Hippocampal formation (tissue), 2 donors: ENCODE measurements at regions not wholly inside any gene's neighbourhood (a gene's known extent, or its start where the extent isn't known, plus 50 kb on each side); places are given as distances from the start of the nearest gene placed in this dataset.
"Not testable (repeated sequence)": the region's sequence is repeated elsewhere in the genome, so short reads cannot be mapped to it uniquely, and the experiment has no call there.

ENCODE experiments used
- DNase-seq, 2 donors: peaks; one replicate each; lab custom pipeline; 2025; lab: John Stamatoyannopoulos, UW

GRCh38 chr10:36051500-36051991 lies 409.4 kb upstream of the FZD8 start:
- DNase-seq, result no peak

- DNase-seq, result no peak
These were observed 408.8 kb upstream of the FZD8 start for GRCh38 chr10:36050763-36051499.

GRCh38 chr10:36048780-36049179 lies 406.7 kb upstream of the FZD8 start:
- no peak for DNase-seq

- DNase-seq, result no peak
These were observed 406.1 kb upstream of the FZD8 start for GRCh38 chr10:36048236-36048635.

GRCh38 chr10:36042135-36042534 lies 400.0 kb upstream of the FZD8 start:
- DNase-seq, result no peak

GRCh38 chr10:36038316-36038955 lies 396.3 kb upstream of the FZD8 start:
- no peak for DNase-seq

GRCh38 chr10:36036137-36036536 lies 394.0 kb upstream of the FZD8 start:
- DNase-seq, result no peak

- no peak for DNase-seq
These were observed 391.7 kb upstream of the FZD8 start for GRCh38 chr10:36033808-36034207.

GRCh38 chr10:36030516-36030915 lies 388.4 kb upstream of the FZD8 start:
- DNase-seq, result no peak

GRCh38 chr10:36026656-36027390 lies 384.7 kb upstream of the FZD8 start:
- DNase-seq, result no peak

- DNase-seq, result no peak
These were observed 384.0 kb upstream of the FZD8 start for GRCh38 chr10:36026081-36026480.

- no peak for DNase-seq
These were observed 381.8 kb upstream of the FZD8 start for GRCh38 chr10:36023939-36024338.

GRCh38 chr10:36021096-36021495 lies 379.0 kb upstream of the FZD8 start:
- no peak for DNase-seq

GRCh38 chr10:36019749-36020148 lies 377.7 kb upstream of the FZD8 start:
- no peak for DNase-seq

- DNase-seq, result no peak
These were observed 376.9 kb upstream of the FZD8 start for GRCh38 chr10:36018996-36019395.

- DNase-seq, result no peak
These were observed 375.0 kb upstream of the FZD8 start for GRCh38 chr10:36017137-36017536.

- DNase-seq, result no peak
These were observed 365.3 kb upstream of the FZD8 start for GRCh38 chr10:36007369-36007768.

GRCh38 chr10:36003688-36004087 lies 361.6 kb upstream of the FZD8 start:
- DNase-seq, result no peak

- DNase-seq, result no peak
These were observed 361.0 kb upstream of the FZD8 start for GRCh38 chr10:36003031-36003600.

GRCh38 chr10:36002445-36002844 lies 360.3 kb upstream of the FZD8 start:
- no peak for DNase-seq

- not testable (repeated sequence) for DNase-seq
These were observed 358.7 kb upstream of the FZD8 start for GRCh38 chr10:36000754-36001153.

GRCh38 chr10:35998026-35998425 lies 355.9 kb upstream of the FZD8 start:
- no peak for DNase-seq
